GM13976 (cell line): ENCODE measurements at regions not wholly inside any gene's neighbourhood (a gene's known extent, or its start where the extent isn't known, plus 50 kb on each side); places are given as distances from the start of the nearest gene placed in this dataset.

Experiments
- DNase-seq: peaks from one replicate; pipeline ENCODE4 v3.0.0; 2012; ENCODE audit warnings: low spot score
- in situ Hi-C: fragments of 300-500 bp; cut with MboI; formaldehyde crosslinking; loops from one replicate; pipeline ENCODE4 v1.12.0; 2022; ENCODE audit warnings: low sequenced_read_pairs, mixed read lengths, inconsistent platforms; ENCODE audit not compliant: unreplicated experiment
- TF ChIP-seq, protein P1 (sequence below): IDR thresholded peaks from 2 replicates; pipeline ENCODE4 v1.5.1; 2012; ENCODE audit warnings: borderline replicate concordance, mild to moderate bottlenecking; ENCODE audit not compliant: insufficient read depth; ENCODE audit errors: extremely low read depth, missing control alignments, control extremely low read depth

- in situ Hi-C loops, result no loop called here
- TF ChIP-seq, protein P1, sequence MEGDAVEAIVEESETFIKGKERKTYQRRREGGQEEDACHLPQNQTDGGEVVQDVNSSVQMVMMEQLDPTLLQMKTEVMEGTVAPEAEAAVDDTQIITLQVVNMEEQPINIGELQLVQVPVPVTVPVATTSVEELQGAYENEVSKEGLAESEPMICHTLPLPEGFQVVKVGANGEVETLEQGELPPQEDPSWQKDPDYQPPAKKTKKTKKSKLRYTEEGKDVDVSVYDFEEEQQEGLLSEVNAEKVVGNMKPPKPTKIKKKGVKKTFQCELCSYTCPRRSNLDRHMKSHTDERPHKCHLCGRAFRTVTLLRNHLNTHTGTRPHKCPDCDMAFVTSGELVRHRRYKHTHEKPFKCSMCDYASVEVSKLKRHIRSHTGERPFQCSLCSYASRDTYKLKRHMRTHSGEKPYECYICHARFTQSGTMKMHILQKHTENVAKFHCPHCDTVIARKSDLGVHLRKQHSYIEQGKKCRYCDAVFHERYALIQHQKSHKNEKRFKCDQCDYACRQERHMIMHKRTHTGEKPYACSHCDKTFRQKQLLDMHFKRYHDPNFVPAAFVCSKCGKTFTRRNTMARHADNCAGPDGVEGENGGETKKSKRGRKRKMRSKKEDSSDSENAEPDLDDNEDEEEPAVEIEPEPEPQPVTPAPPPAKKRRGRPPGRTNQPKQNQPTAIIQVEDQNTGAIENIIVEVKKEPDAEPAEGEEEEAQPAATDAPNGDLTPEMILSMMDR, result no peak
- no peak for DNase-seq
These were observed 86.9 kb downstream of the PLEKHG1 start for GRCh38 chr6:150686566-150686965.

DNA sequence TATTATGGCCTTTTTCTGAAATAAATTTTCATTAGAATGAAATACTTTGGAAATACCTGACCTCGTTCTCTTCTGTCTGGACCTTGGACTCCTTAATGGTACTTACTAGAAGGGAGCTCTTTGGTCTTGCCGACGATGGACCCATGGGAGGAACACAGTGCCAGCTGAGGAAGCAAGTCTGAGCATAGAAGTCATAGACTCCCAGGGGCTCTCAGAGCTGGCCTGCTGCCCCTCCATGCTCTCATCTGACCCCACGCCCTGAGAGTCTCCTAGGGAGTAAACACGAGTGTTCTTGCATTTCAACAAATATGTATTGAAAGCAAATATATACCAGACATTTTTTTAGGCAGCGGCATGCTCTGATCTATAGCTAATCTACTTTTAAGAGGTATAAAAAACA is 87.8 kb downstream of the PLEKHG1 start:
- in situ Hi-C loops, result no loop called here
- TF ChIP-seq, protein P1, result no peak
- no peak for DNase-seq

DNA sequence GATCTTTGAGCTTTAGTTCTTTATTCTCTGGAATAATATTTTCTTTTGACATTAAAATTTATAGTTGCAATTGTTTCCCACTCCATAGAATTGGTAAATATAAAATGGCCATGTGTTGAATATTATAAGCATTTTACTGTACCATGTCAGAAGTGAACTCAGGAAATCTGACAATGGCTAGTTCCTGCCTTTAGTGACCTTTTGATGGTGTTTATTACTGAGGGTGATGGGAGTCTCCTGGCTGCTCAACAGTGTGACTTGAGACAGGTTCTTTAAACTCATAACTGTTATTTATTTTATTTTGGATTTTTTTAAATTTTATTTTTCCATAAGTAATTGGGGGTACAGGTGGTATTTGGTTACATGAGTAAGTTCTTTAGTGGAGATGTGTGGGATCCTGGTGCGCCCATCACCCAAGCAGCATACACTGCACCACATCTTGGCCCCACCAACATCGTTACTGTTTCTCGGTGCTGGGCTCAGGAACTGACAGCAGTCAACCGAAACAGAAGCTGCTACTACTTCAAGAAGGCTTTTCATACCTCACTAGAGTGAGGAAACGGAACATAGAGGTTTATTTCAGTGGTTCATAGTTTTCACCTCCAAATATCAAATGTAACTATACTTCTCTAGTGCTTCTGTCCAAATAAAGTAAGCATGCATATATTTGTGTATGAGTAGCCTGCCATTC is 90.4 kb downstream of the PLEKHG1 start:
- in situ Hi-C loops, result no loop called here
- TF ChIP-seq, protein P1, result no peak
- peak; percentile 29 for DNase-seq

GRCh38 chr6:150690681-150691080 is 91.0 kb downstream of the PLEKHG1 start:
- TF ChIP-seq, protein P1, result no peak
- no peak for DNase-seq
- in situ Hi-C loops, result no loop called here

DNA sequence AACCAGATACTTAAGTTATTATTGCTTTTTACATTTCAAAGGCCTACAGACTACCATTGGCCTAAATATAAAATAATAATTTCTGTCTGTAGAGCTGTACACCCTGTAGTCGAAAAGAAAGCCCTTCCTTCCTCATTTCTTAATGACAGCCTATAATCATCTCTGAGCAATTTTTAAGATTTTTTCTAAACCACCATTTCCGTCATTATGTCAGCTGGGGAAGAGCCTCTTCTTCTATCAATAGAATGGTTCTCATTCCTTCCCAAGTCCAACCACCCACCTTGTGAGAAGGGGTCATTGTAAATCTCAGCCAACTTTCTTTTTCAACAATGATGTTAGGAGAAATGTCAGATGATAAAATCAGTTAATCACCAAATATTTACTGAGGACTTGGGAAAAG is 91.8 kb downstream of the PLEKHG1 start:
- TF ChIP-seq, protein P1, result no peak
- in situ Hi-C loops, result no loop called here
- DNase-seq, result no peak

GRCh38 chr6:150692604-150693003 is 92.9 kb downstream of the PLEKHG1 start:
- TF ChIP-seq, protein P1, result no peak
- DNase-seq, result peak; percentile 34
- in situ Hi-C loops, result no loop called here

DNA sequence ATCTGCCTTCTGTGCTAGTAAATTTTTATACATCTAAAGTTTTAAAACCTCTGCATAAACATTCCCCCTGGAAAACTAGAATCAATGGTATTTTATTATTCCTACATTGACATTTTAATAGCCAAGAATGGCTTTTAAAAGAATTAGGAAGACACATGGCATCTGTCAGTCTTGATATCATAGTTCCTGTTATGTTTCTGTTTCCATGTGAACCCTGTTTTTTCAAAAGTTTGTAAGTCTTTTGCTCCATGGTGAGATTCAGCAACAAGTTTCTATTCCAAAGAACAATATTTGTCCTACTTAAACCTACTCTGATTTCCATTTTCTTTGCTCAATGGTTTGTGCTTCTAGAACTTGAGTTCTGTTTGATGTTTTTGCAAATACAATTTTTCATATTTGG is 95.2 kb downstream of the PLEKHG1 start:
- in situ Hi-C loops, result no loop called here
- TF ChIP-seq, protein P1, result no peak
- no peak for DNase-seq
